HG03432 (cell line): ENCODE measurements at regions not wholly inside any gene's neighbourhood (a gene's known extent, or its start where the extent isn't known, plus 50 kb on each side); places are given as distances from the start of the nearest gene placed in this dataset.
"Not testable (repeated sequence)": the region's sequence is repeated elsewhere in the genome, so short reads cannot be mapped to it uniquely, and the experiment has no call there.

Experiments
- ATAC-seq: cut with Tn5 transposase; IDR thresholded peaks from one replicate; pipeline ENCODE4 v1.9.1; 2021; ENCODE audit warnings: mild to moderate bottlenecking, moderate library complexity; ENCODE audit not compliant: unreplicated experiment

GRCh38 chr1:147348592-147348991, 106.1 kb downstream of the CHD1L start:
- not testable (repeated sequence) for ATAC-seq

GRCh38 chr1:147349533-147349932, 107.0 kb downstream of the CHD1L start:
- ATAC-seq, result no peak

- no peak for ATAC-seq
Measured at GRCh38 chr1:147351140-147351835, 108.8 kb downstream of the CHD1L start.

- ATAC-seq, result no peak
Measured at GRCh38 chr1:147377263-147378246, 135.1 kb downstream of the CHD1L start.

GRCh38 chr1:147379889-147380288, 137.4 kb downstream of the CHD1L start:
- no peak for ATAC-seq

GRCh38 chr1:147384804-147385203, 142.3 kb downstream of the CHD1L start:
- no peak for ATAC-seq

- ATAC-seq, result no peak
Measured at GRCh38 chr1:147388969-147389368, 146.5 kb downstream of the CHD1L start.

- peak; percentile 53 for ATAC-seq
Measured at GRCh38 chr1:147389532-147390184, 147.2 kb downstream of the CHD1L start.

GRCh38 chr1:147390185-147390542, 147.7 kb downstream of the CHD1L start:
- ATAC-seq, result no peak

GRCh38 chr1:147391114-147391513, 148.6 kb downstream of the CHD1L start:
- no peak for ATAC-seq

- ATAC-seq, result not testable (repeated sequence)
Measured at GRCh38 chr1:147402326-147403045, 138.8 kb upstream of the BCL9 start.

GRCh38 chr1:147404344-147404743, 137.0 kb upstream of the BCL9 start:
- ATAC-seq, result not testable (repeated sequence)

GRCh38 chr1:147409886-147410285, 131.4 kb upstream of the BCL9 start:
- ATAC-seq, result no peak

- ATAC-seq, result no peak
Measured at GRCh38 chr1:147413110-147413605, 128.1 kb upstream of the BCL9 start.

- ATAC-seq, result no peak
Measured at GRCh38 chr1:147414505-147415163, 126.7 kb upstream of the BCL9 start.

GRCh38 chr1:147417024-147417423, 124.3 kb upstream of the BCL9 start:
- no peak for ATAC-seq

GRCh38 chr1:147423100-147423827, 118.0 kb upstream of the BCL9 start:
- not testable (repeated sequence) for ATAC-seq

- ATAC-seq, result no peak
Measured at GRCh38 chr1:147434921-147435320, 106.4 kb upstream of the BCL9 start.

- no peak for ATAC-seq
Measured at GRCh38 chr1:147444381-147444780, 96.9 kb upstream of the BCL9 start.
